Spleen (tissue), 11 donors: ENCODE measurements at regions not wholly inside any gene's neighbourhood (a gene's known extent, or its start where the extent isn't known, plus 50 kb on each side); places are given as distances from the start of the nearest gene placed in this dataset.

ENCODE experiments used
- DNase-seq: peaks from one replicate; pipeline ENCODE4 v3.0.0-alpha.2; 2020
- H3K27ac ChIP-seq, 8 donors: fragments of 200-600 bp; sonication (generic) in 7 of 8; 1 replicate in 4 of 8; 2 replicates in 4 of 8; pipeline versions ENCODE4 v1.5.0 to v1.8.0; 2016 to 2021; ENCODE audit warnings: inconsistent platforms in 4 of 8, mild to moderate bottlenecking in 4 of 8, moderate library complexity in 1 of 8
- H3K27me3 ChIP-seq, 7 donors: fragments of 200-600 bp; sonication (generic) in 6 of 7; replicated peaks in 1 of 7; 1 replicate in 4 of 7; 2 replicates in 3 of 7; pipeline versions ENCODE4 v1.5.0 to v1.8.0; 2016 to 2021; ENCODE audit warnings: inconsistent platforms in 3 of 7, mild to moderate bottlenecking in 1 of 7
- H3K36me3 ChIP-seq, 6 donors: fragments of 200-600 bp; sonication (generic) in 5 of 6; 1 replicate in 4 of 6; 2 replicates in 2 of 6; pipeline versions ENCODE4 v1.5.0 to v1.8.0; 2016 to 2021; ENCODE audit warnings: inconsistent platforms in 2 of 6
- H3K4me1 ChIP-seq, 6 donors: fragments of 200-600 bp; sonication (generic) in 5 of 6; 1 replicate in 3 of 6; 2 replicates in 3 of 6; pipeline versions ENCODE4 v1.5.0 to v1.8.0; 2016 to 2021; ENCODE audit warnings: inconsistent platforms in 3 of 6
- H3K4me3 ChIP-seq, 8 donors: fragments of 200-600 bp; sonication (generic) in 7 of 8; 1 replicate in 4 of 8; 2 replicates in 4 of 8; pipeline versions ENCODE4 v1.5.0 to v1.8.0; 2016 to 2021; ENCODE audit warnings: inconsistent platforms in 4 of 8, mild to moderate bottlenecking in 4 of 8, moderate library complexity in 2 of 8
- H3K9me3 ChIP-seq, 8 donors: fragments of 200-600 bp; sonication (generic) in 7 of 8; 1 replicate in 4 of 8; 2 replicates in 4 of 8; pipeline versions ENCODE4 v1.5.0 to v1.8.0; 2016 to 2021; ENCODE audit warnings: inconsistent platforms in 4 of 8
- POLR2A ChIP-seq, 3 donors: fragments of 450-650 bp; IDR thresholded peaks; one replicate each; pipeline ENCODE4 v1.5.1; 2017; ENCODE audit warnings: antibody characterized with exemption in 3 of 3, mild to moderate bottlenecking in 1 of 3
- POLR2AphosphoS5 ChIP-seq, 3 donors: sonication (generic); formaldehyde crosslinking; IDR thresholded peaks; one replicate each; pipeline ENCODE4 v1.5.1; 2017; ENCODE audit warnings: antibody characterized with exemption in 3 of 3
- WGBS, 5 donors: extraction: QIAGEN DNeasy Blood & Tissue Kit in 3 of 5; methylation state at CpG; one replicate each; pipeline versions ENCODE4 v1.1.5 to v1.1.7; 2013 to 2018; 5-methylcytosine and 5-hydroxymethylcytosine counted together
- intact Hi-C: fragments of 100-400 bp; cut with DNase I; formaldehyde crosslinking; loops from one replicate; pipeline ENCODE4 v1.15.0; 2023; ENCODE audit warnings: low total_unique reads
- TF ChIP-seq, protein P1 (sequence below), 11 experiments: fragments of 200-600 bp in 7 of 11; fragments of 450-650 bp in 4 of 11; sonication (generic) in 4 of 11; IDR thresholded peaks in 8 of 11; conservative IDR thresholded peaks in 3 of 11; 1 replicate in 7 of 11; 2 replicates in 4 of 11; pipeline versions ENCODE4 v1.4.0 to v1.8.0; 2016 to 2021; ENCODE audit warnings: antibody characterized with exemption in 11 of 11, inconsistent platforms in 4 of 11, mild to moderate bottlenecking in 1 of 11
- donor health status: healthy with polysubstance abuse.
- donor health status: DM: no; HTN: no; CAD: no; lungs with moderate emphysema.
- donor health status: DM: no; HTN: no; CAD: no.
- donor health status: Bipolar disorder and iron deficiency.
- donor health status: healthy.
- donor health status: DM: no; HTN: no; CAD: no.
- donor health status: DM: yes; HTN: yes; CAD: no.

DNA sequence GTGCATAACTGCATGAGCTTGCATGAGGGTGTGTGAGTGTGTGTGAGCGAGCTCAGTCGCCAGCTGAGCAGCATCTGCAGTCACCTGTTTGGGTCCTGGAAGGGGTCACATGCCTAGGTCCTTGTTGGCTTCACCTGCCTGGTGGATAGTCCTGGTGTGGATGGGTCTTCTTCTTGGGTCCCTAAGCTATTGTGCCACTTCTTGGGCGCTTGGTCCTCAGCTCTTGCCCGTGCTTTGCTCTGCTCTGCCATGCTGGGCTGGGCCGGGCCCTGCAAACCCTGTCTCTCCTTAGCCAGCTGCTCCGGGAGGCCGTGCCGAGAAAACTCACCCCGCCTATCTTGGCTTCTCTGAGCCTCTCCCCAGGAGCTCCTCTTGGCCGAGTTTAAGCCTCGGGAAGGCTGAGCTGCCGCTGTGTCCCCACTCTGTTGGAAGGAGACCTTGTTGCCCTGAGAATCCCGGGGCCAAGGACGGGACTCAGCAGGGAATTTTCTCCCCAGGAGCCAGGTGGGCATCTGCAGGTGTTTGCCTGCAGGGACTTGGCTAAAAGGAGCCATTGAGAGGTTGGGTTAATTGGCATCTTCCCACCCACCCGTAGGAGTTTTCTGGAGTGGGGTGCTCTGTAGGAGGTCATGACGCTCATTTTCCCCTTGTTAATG, 300.8 kb downstream of the NDUFA10 start:
- peak; percentile 50 for DNase-seq

GRCh38 chr2:239723486-239724193, 301.5 kb downstream of the NDUFA10 start:
- peak; percentile 41 for DNase-seq

More for the DNA sequence above, 300.8 kb downstream of the NDUFA10 start:
- Histone ChIP-seq H3K27ac (no peak overlapping the region), H3K9me3 (no peaks in the 10 kb centered on the region), H3K4me1 (peaks cover 0 to 13% (median 0%) of the 10 kb centered on the region in 6 donors), H3K36me3 (no peaks in the 10 kb centered on the region), H3K4me3 (no peak overlapping the region), H3K27me3 (no peaks in the 10 kb centered on the region)
- TF ChIP-seq, protein P1, sequence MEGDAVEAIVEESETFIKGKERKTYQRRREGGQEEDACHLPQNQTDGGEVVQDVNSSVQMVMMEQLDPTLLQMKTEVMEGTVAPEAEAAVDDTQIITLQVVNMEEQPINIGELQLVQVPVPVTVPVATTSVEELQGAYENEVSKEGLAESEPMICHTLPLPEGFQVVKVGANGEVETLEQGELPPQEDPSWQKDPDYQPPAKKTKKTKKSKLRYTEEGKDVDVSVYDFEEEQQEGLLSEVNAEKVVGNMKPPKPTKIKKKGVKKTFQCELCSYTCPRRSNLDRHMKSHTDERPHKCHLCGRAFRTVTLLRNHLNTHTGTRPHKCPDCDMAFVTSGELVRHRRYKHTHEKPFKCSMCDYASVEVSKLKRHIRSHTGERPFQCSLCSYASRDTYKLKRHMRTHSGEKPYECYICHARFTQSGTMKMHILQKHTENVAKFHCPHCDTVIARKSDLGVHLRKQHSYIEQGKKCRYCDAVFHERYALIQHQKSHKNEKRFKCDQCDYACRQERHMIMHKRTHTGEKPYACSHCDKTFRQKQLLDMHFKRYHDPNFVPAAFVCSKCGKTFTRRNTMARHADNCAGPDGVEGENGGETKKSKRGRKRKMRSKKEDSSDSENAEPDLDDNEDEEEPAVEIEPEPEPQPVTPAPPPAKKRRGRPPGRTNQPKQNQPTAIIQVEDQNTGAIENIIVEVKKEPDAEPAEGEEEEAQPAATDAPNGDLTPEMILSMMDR (IDR thresholded peaks at IDR 0.05 in 8 of 11, conservative IDR thresholded peaks at IDR 0.05 in 3 of 11): no peak
- no peak for TF ChIP-seq POLR2AphosphoS5 (IDR thresholded peaks at IDR 0.05)
- TF ChIP-seq POLR2A (IDR thresholded peaks at IDR 0.05): no peak
- intact Hi-C loops: no loop called here
- WGBS, 5 donors: 89 to 92% (median 90%) methylated on average over 15 to 16 of the region's 16 CpGs

GRCh38 chr2:239722760-239723470, 302.2 kb downstream of the NDUFA10 start:
- intact Hi-C loops: no loop called here
- 84 to 96% (median 89%) methylated on average over 12 to 16 of the region's 16 CpGs for WGBS, 5 donors
- H3K27me3 ChIP-seq: no peaks in the 10 kb centered on the region
- TF ChIP-seq POLR2A (IDR thresholded peaks at IDR 0.05) (no peak), POLR2AphosphoS5 (IDR thresholded peaks at IDR 0.05) (no peak)
- TF ChIP-seq, protein P1 (IDR thresholded peaks at IDR 0.05 in 8 of 11, conservative IDR thresholded peaks at IDR 0.05 in 3 of 11): no peak
- no peaks in the 10 kb centered on the region for H3K9me3 ChIP-seq
- peaks cover 0 to 13% (median 0%) of the 10 kb centered on the region in 6 donors for H3K4me1 ChIP-seq
- H3K36me3 ChIP-seq: no peaks in the 10 kb centered on the region
- no peak overlapping the region for H3K4me3 ChIP-seq
- no peak overlapping the region for H3K27ac ChIP-seq
- DNase-seq: peak; percentile 56

More at GRCh38 chr2:239723486-239724193, 301.5 kb downstream of the NDUFA10 start:
- Histone ChIP-seq H3K4me1 (peaks cover 0 to 13% (median 0%) of the 10 kb centered on the region in 6 donors), H3K36me3 (no peaks in the 10 kb centered on the region), H3K27me3 (no peaks in the 10 kb centered on the region), H3K27ac (no peak overlapping the region), H3K9me3 (no peaks in the 10 kb centered on the region), H3K4me3 (no peak overlapping the region)
- no peak for TF ChIP-seq POLR2AphosphoS5 (IDR thresholded peaks at IDR 0.05)
- TF ChIP-seq, protein P1 (IDR thresholded peaks at IDR 0.05 in 8 of 11, conservative IDR thresholded peaks at IDR 0.05 in 3 of 11): no peak
- no peak for TF ChIP-seq POLR2A (IDR thresholded peaks at IDR 0.05)
- intact Hi-C loops: no loop called here
- 91 to 97% (median 92%) methylated on average over 9 of the region's 9 CpGs for WGBS, 5 donors
